IMR-90 (cell line): ENCODE measurements at regions not wholly inside any gene's neighbourhood (a gene's known extent, or its start where the extent isn't known, plus 50 kb on each side); places are given as distances from the start of the nearest gene placed in this dataset.

Experiments used
- ATAC-seq: fragments of 200-7000 bp; cut with Tn5 transposase; 2 replicates; pipeline ENCODE4 v1.9.1; 2020; ENCODE audit warnings: low read depth, mild to moderate bottlenecking, moderate library complexity
- BruUV-seq: library from RNA; stranded (reverse); fragments of 400-500 nt; replicated peaks from 2 replicates; lab custom pipeline; 2021; lab: Mats Ljungman, UMichigan
- CTCF ChIA-PET: fragments of 300-600 bp; formaldehyde crosslinking; extraction: SDS; loops from one replicate; lab custom pipeline; 2021; ENCODE audit warnings: antibody characterized with exemption; lab: Yijun Ruan, JAX
- POLR2A ChIA-PET: fragments of 300-600 bp; sonication (Branson Sonifier 250); formaldehyde crosslinking; loops from one replicate; lab custom pipeline; 2022; ENCODE audit warnings: antibody characterized with exemption; ENCODE audit not compliant: unreplicated experiment; lab: Charles Lee
- DNase-seq: peaks from one replicate; pipeline ENCODE4 v3.0.0; 2013
- H2AFZ ChIP-seq: replicated peaks from 2 replicates; pipeline ENCODE3; 2013; ENCODE audit warnings: low read length, mild to moderate bottlenecking; ENCODE audit not compliant: poor library complexity
- H2AK5ac ChIP-seq: 2 replicates; pipeline ENCODE4 v1.6.1; 2013; ENCODE audit warnings: low read depth, low read length, inconsistent platforms
- H2AK9ac ChIP-seq: replicated peaks from 2 replicates; pipeline ENCODE3; 2013; ENCODE audit warnings: mild to moderate bottlenecking, low read depth, low read length, moderate library complexity; ENCODE audit not compliant: poor library complexity
- H2BK120ac ChIP-seq: 2 replicates; pipeline ENCODE4 v1.6.1; 2013; ENCODE audit warnings: low read depth, low read length, inconsistent platforms
- H2BK15ac ChIP-seq: 3 replicates; pipeline ENCODE4 v1.6.1; 2013; ENCODE audit warnings: low read depth, low read length, inconsistent platforms
- H2BK20ac ChIP-seq: 2 replicates; pipeline ENCODE4 v1.6.1; 2013; ENCODE audit warnings: low read depth, mild to moderate bottlenecking, inconsistent platforms, low read length, moderate library complexity
- H2BK5ac ChIP-seq: 2 replicates; pipeline ENCODE4 v1.6.1; 2013; ENCODE audit warnings: mild to moderate bottlenecking, low read depth, low read length, inconsistent platforms; ENCODE audit not compliant: poor library complexity, severe bottlenecking
- H3K14ac ChIP-seq: replicated peaks from 2 replicates; pipeline ENCODE4 v1.6.1; 2013; ENCODE audit warnings: low read depth, low read length, inconsistent platforms
- H3K18ac ChIP-seq: 2 replicates; pipeline ENCODE4 v1.6.1; 2013; ENCODE audit warnings: low read depth, low read length, control low read depth
- H3K23ac ChIP-seq: 2 replicates; pipeline ENCODE4 v1.6.1; 2013; ENCODE audit warnings: low read depth, low read length, inconsistent platforms
- H3K27ac ChIP-seq: 2 replicates; pipeline ENCODE4 v1.5.1; 2013; ENCODE audit warnings: mild to moderate bottlenecking, control low read depth, low read length; ENCODE audit not compliant: insufficient read depth
- H3K27me3 ChIP-seq: 2 replicates; pipeline ENCODE4 v1.6.1; 2013; ENCODE audit warnings: low read length; ENCODE audit not compliant: control insufficient read depth, insufficient read depth
- H3K36me3 ChIP-seq: 2 replicates; pipeline ENCODE4 v1.6.1; 2013; ENCODE audit warnings: low read length, mixed read lengths; ENCODE audit not compliant: control insufficient read depth, insufficient read depth
- H3K4ac ChIP-seq: 2 replicates; pipeline ENCODE4 v1.6.1; 2013; ENCODE audit warnings: low read depth, low read length, inconsistent platforms
- H3K4me1 ChIP-seq: 2 replicates; pipeline ENCODE4 v1.6.1; 2013; ENCODE audit warnings: low read length, mixed read lengths; ENCODE audit not compliant: control insufficient read depth, insufficient read depth
- H3K4me2 ChIP-seq: 2 replicates; pipeline ENCODE4 v1.6.1; 2013; ENCODE audit warnings: low read depth, mild to moderate bottlenecking, control low read depth, low read length, moderate library complexity
- H3K4me3 ChIP-seq: 2 replicates; pipeline ENCODE4 v1.5.1; 2013; ENCODE audit warnings: low read depth, mild to moderate bottlenecking, control low read depth, low read length, moderate library complexity; ENCODE audit not compliant: insufficient read depth
- H3K56ac ChIP-seq: 2 replicates; pipeline ENCODE4 v1.6.1; 2013; ENCODE audit warnings: low read length, inconsistent platforms; ENCODE audit not compliant: insufficient read depth; ENCODE audit errors: extremely low read depth
- H3K79me1 ChIP-seq, 2 experiments: 2 replicates each; pipeline ENCODE4 v1.6.1; 2013; ENCODE audit warnings: low read length in 2 of 2, inconsistent platforms in 1 of 2, low read depth in 1 of 2
- H3K9ac ChIP-seq: 2 replicates; pipeline ENCODE4 v1.6.1; 2013; ENCODE audit warnings: low read depth, low read length, control low read depth
- H3K9me1 ChIP-seq: 2 replicates; pipeline ENCODE4 v1.6.1; 2013; ENCODE audit warnings: low read length, inconsistent platforms; ENCODE audit not compliant: insufficient read depth
- H3K9me3 ChIP-seq: 2 replicates; pipeline ENCODE4 v1.6.1; 2013; ENCODE audit warnings: low read length; ENCODE audit not compliant: control insufficient read depth, insufficient read depth
- H4K20me1 ChIP-seq: 2 replicates; pipeline ENCODE4 v1.6.1; 2013; ENCODE audit warnings: low read length, inconsistent platforms; ENCODE audit not compliant: insufficient read depth
- H4K5ac ChIP-seq: 2 replicates; pipeline ENCODE4 v1.6.1; 2013; ENCODE audit warnings: mild to moderate bottlenecking, low read depth, low read length, control low read depth
- H4K8ac ChIP-seq, 2 experiments: 2 replicates each; pipeline ENCODE4 v1.6.1; 2013; ENCODE audit warnings: low read depth in 2 of 2, low read length in 2 of 2, control low read depth in 1 of 2, inconsistent platforms in 1 of 2
- H4K91ac ChIP-seq: 2 replicates; pipeline ENCODE4 v1.6.1; 2013; ENCODE audit warnings: low read depth, low read length, inconsistent platforms; ENCODE audit not compliant: insufficient read depth
- BHLHE40 ChIP-seq: fragments of 150-350 bp; IDR thresholded peaks from 2 replicates; pipeline ENCODE4 v1.6.1; 2016; ENCODE audit warnings: mild to moderate bottlenecking, low read depth, low read length
- CEBPB ChIP-seq: IDR thresholded peaks from 2 replicates; pipeline ENCODE4 v1.6.1; 2012; ENCODE audit warnings: low read depth, low read length, improper control_type of control experiment
- CHD1 ChIP-seq: IDR thresholded peaks from 2 replicates; pipeline ENCODE4 v1.6.1; 2012; ENCODE audit warnings: low read depth, low read length, improper control_type of control experiment
- CTCF ChIP-seq: conservative IDR thresholded peaks from 2 replicates; pipeline ENCODE4 v1.5.1; 2012; ENCODE audit warnings: mild to moderate bottlenecking, low read depth, low read length, improper control_type of control experiment
- FOS ChIP-seq: fragments of 150-350 bp; IDR thresholded peaks from 2 replicates; pipeline ENCODE4 v1.6.1; 2016; ENCODE audit warnings: low read depth, low read length
- MAZ ChIP-seq: IDR thresholded peaks from 2 replicates; pipeline ENCODE4 v1.6.1; 2012; ENCODE audit warnings: low read depth, mild to moderate bottlenecking, low read length, improper control_type of control experiment, moderate library complexity, borderline replicate concordance
- MXI1 ChIP-seq: IDR thresholded peaks from 2 replicates; pipeline ENCODE4 v1.6.1; 2012; ENCODE audit warnings: low read depth, mild to moderate bottlenecking, low read length, moderate library complexity, borderline replicate concordance
- NFE2L2 ChIP-seq: fragments of 150-350 bp; IDR thresholded peaks from 2 replicates; pipeline ENCODE4 v1.6.1; 2016; ENCODE audit warnings: low read depth, mild to moderate bottlenecking, low read length
- POLR2A ChIP-seq: IDR thresholded peaks from 2 replicates; pipeline ENCODE4 v1.6.1; 2012; ENCODE audit warnings: mild to moderate bottlenecking, low read depth, low read length
- RAD21 ChIP-seq: IDR thresholded peaks from 2 replicates; pipeline ENCODE4 v1.6.1; 2012; ENCODE audit warnings: low read length, improper control_type of control experiment
- RCOR1 ChIP-seq: IDR thresholded peaks from 2 replicates; pipeline ENCODE4 v1.6.1; 2012; ENCODE audit warnings: mild to moderate bottlenecking, low read length, improper control_type of control experiment; ENCODE audit not compliant: insufficient replicate concordance
- RFX5 ChIP-seq: IDR thresholded peaks from 2 replicates; pipeline ENCODE4 v1.8.0; 2012; ENCODE audit warnings: low read depth, mild to moderate bottlenecking, low read length, moderate library complexity
- SMC3 ChIP-seq: fragments of 150-350 bp; IDR thresholded peaks from 2 replicates; pipeline ENCODE4 v1.6.1; 2016; ENCODE audit warnings: low read depth, mild to moderate bottlenecking, antibody characterized with exemption, low read length, moderate library complexity
- WGBS, 2 experiments: methylation state at CpG; one replicate each; pipeline versions ENCODE4 v1.1.5 to v1.1.7; 2013; ENCODE audit warnings: missing lambda C conversion rate in 2 of 2; ENCODE audit not compliant: insufficient read length in 1 of 2; ENCODE audit errors: extremely low coverage in 2 of 2; 5-methylcytosine and 5-hydroxymethylcytosine counted together
- dilution Hi-C: fragments of 300-500 bp; cut with HindIII; formaldehyde crosslinking; loops from one replicate; pipeline ENCODE4 v1.14.3; 2018; ENCODE audit warnings: low sequenced_read_pairs; ENCODE audit not compliant: unreplicated experiment
- in situ Hi-C: fragments of 300-500 bp; cut with MboI; formaldehyde crosslinking; loops from 3 replicates; pipeline ENCODE4 v1.14.3; 2019; ENCODE audit warnings: low sequenced_read_pairs, inconsistent platforms, mixed read lengths
- intact Hi-C: fragments of 100-400 bp; cut with micrococcal nuclease; formaldehyde crosslinking; loops from 2 replicates; pipeline ENCODE4 v1.10.0; 2022
- TF ChIP-seq, protein P1 (sequence below): fragments of 150-350 bp; IDR thresholded peaks from 2 replicates; pipeline ENCODE4 v1.6.1; 2016; ENCODE audit warnings: low read depth, mild to moderate bottlenecking, low read length, moderate library complexity, borderline replicate concordance
- TF ChIP-seq, protein P2 (sequence below): fragments of 150-350 bp; IDR thresholded peaks from 2 replicates; pipeline ENCODE4 v1.6.1; 2017; ENCODE audit warnings: mild to moderate bottlenecking, antibody characterized with exemption, low read length, low read depth

- dilution Hi-C loops, result no loop called here
- Histone ChIP-seq H3K9me3 (no peaks in the 10 kb centered on the region), H3K18ac (no peak overlapping the region), H3K4me2 (no peak overlapping the region), H2AK9ac (no peak overlapping the region), H3K4me3 (no peak overlapping the region), H3K9ac (no peak overlapping the region), H3K79me1 (no peaks in the 10 kb centered on the region), H4K5ac (no peak overlapping the region), H3K23ac (no peak overlapping the region), H2BK20ac (no peak overlapping the region), H2AFZ (no peak overlapping the region), H3K4ac (no peak overlapping the region), H3K4me1 (no peaks in the 10 kb centered on the region), H3K36me3 (no peaks in the 10 kb centered on the region), H2AK5ac (no peak overlapping the region), H4K8ac (no peak overlapping the region), H2BK5ac (no peak overlapping the region), H3K56ac (no peak overlapping the region), H4K91ac (no peak overlapping the region), H4K20me1 (no peaks in the 10 kb centered on the region), H3K27ac (no peak overlapping the region), H3K14ac (no peak overlapping the region), H2BK15ac (no peak overlapping the region), H3K27me3 (no peaks in the 10 kb centered on the region), H2BK120ac (no peak overlapping the region), H3K9me1 (no peaks in the 10 kb centered on the region)
- intact Hi-C loops, result no loop called here
- no peak for DNase-seq
- no peak for TF ChIP-seq POLR2A
- TF ChIP-seq CTCF, result no peak
- TF ChIP-seq NFE2L2, result no peak
- no peak for TF ChIP-seq CEBPB
- no peak for TF ChIP-seq RFX5
- TF ChIP-seq SMC3, result no peak
- no peak for TF ChIP-seq RCOR1
- no peak for TF ChIP-seq MXI1
- TF ChIP-seq, protein P1, sequence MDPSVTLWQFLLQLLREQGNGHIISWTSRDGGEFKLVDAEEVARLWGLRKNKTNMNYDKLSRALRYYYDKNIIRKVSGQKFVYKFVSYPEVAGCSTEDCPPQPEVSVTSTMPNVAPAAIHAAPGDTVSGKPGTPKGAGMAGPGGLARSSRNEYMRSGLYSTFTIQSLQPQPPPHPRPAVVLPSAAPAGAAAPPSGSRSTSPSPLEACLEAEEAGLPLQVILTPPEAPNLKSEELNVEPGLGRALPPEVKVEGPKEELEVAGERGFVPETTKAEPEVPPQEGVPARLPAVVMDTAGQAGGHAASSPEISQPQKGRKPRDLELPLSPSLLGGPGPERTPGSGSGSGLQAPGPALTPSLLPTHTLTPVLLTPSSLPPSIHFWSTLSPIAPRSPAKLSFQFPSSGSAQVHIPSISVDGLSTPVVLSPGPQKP, result no peak
- TF ChIP-seq, protein P2, sequence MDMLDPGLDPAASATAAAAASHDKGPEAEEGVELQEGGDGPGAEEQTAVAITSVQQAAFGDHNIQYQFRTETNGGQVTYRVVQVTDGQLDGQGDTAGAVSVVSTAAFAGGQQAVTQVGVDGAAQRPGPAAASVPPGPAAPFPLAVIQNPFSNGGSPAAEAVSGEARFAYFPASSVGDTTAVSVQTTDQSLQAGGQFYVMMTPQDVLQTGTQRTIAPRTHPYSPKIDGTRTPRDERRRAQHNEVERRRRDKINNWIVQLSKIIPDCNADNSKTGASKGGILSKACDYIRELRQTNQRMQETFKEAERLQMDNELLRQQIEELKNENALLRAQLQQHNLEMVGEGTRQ, result no peak
- TF ChIP-seq MAZ, result no peak
- no peak for TF ChIP-seq FOS
- TF ChIP-seq BHLHE40, result no peak
- TF ChIP-seq CHD1, result no peak
- TF ChIP-seq RAD21, result no peak
- ChIA-PET POLR2A (no interaction called here), CTCF (no interaction called here)
- no TSS peak for BruUV-seq
- in situ Hi-C loops, result no loop called here
- WGBS, 2 experiments, result 0% methylated on average over 1 of the region's 5 CpGs; no CpG with 5 or more reads in 1 of the 2 experiments
- no peak for ATAC-seq
These were observed 891.5 kb upstream of the ADGRL2 start for GRCh38 chr1:80909172-80909784.
